GM18517 (cell line): ENCODE measurements at regions not wholly inside any gene's neighbourhood (a gene's known extent, or its start where the extent isn't known, plus 50 kb on each side); places are given as distances from the start of the nearest gene placed in this dataset.
"Not testable (repeated sequence)": the region's sequence is repeated elsewhere in the genome, so short reads cannot be mapped to it uniquely, and the experiment has no call there.

Experiments used
- ATAC-seq: cut with Tn5 transposase; IDR thresholded peaks from one replicate; pipeline ENCODE4 v1.9.1; 2021; ENCODE audit warnings: mild to moderate bottlenecking, moderate library complexity; ENCODE audit not compliant: unreplicated experiment

GRCh38 chr16:72729552-72729951 lies 318.4 kb downstream of the ZFHX3 start:
- not testable (repeated sequence) for ATAC-seq

GRCh38 chr16:72728516-72728915 lies 319.4 kb downstream of the ZFHX3 start:
- no peak for ATAC-seq

GRCh38 chr16:72727565-72727964 lies 320.4 kb downstream of the ZFHX3 start:
- ATAC-seq, result no peak

- ATAC-seq, result no peak
Observed at GRCh38 chr16:72725643-72726042, 322.3 kb downstream of the ZFHX3 start.

GRCh38 chr16:72723781-72724180 lies 324.1 kb downstream of the ZFHX3 start:
- ATAC-seq, result no peak

GRCh38 chr16:72722552-72722951 lies 325.4 kb downstream of the ZFHX3 start:
- ATAC-seq, result no peak

GRCh38 chr16:72721981-72722380 lies 325.9 kb downstream of the ZFHX3 start:
- ATAC-seq, result no peak

GRCh38 chr16:72715267-72715666 lies 332.7 kb downstream of the ZFHX3 start:
- no peak for ATAC-seq

- ATAC-seq, result no peak
Observed at GRCh38 chr16:72711823-72712222, 336.1 kb downstream of the ZFHX3 start.

GRCh38 chr16:72705801-72706200 lies 342.1 kb downstream of the ZFHX3 start:
- no peak for ATAC-seq

GRCh38 chr16:72704746-72705372 lies 343.1 kb downstream of the ZFHX3 start:
- ATAC-seq, result no peak

GRCh38 chr16:72689851-72690250 lies 358.1 kb downstream of the ZFHX3 start:
- ATAC-seq, result no peak

- no peak for ATAC-seq
Observed at GRCh38 chr16:72680732-72681131, 367.2 kb downstream of the ZFHX3 start.

GRCh38 chr16:72679856-72680255 lies 368.1 kb downstream of the ZFHX3 start:
- ATAC-seq, result no peak

GRCh38 chr16:72677662-72678447 lies 370.1 kb downstream of the ZFHX3 start:
- ATAC-seq, result no peak

GRCh38 chr16:72673118-72673517 lies 374.8 kb downstream of the ZFHX3 start:
- ATAC-seq, result no peak

GRCh38 chr16:72666267-72666666 lies 381.7 kb downstream of the ZFHX3 start:
- ATAC-seq, result no peak

- ATAC-seq, result no peak
Observed at GRCh38 chr16:72665701-72666100, 382.2 kb downstream of the ZFHX3 start.

GRCh38 chr16:72664509-72665408 lies 383.2 kb downstream of the ZFHX3 start:
- ATAC-seq, result peak; percentile 98

GRCh38 chr16:72664056-72664508 lies 383.8 kb downstream of the ZFHX3 start:
- no peak for ATAC-seq
